IMR-90 (cell line): ENCODE measurements at regions not wholly inside any gene's neighbourhood (a gene's known extent, or its start where the extent isn't known, plus 50 kb on each side); places are given as distances from the start of the nearest gene placed in this dataset.

Experiments used
- CHD1 ChIP-seq: IDR thresholded peaks from 2 replicates; pipeline ENCODE4 v1.6.1; 2012; ENCODE audit warnings: low read depth, low read length, improper control_type of control experiment
- ELK1 ChIP-seq: fragments of 150-350 bp; IDR thresholded peaks from 2 replicates; pipeline ENCODE4 v1.6.1; 2016; ENCODE audit warnings: low read depth, mild to moderate bottlenecking, low read length, moderate library complexity, borderline replicate concordance
- FOS ChIP-seq: fragments of 150-350 bp; IDR thresholded peaks from 2 replicates; pipeline ENCODE4 v1.6.1; 2016; ENCODE audit warnings: low read depth, low read length
- MAZ ChIP-seq: IDR thresholded peaks from 2 replicates; pipeline ENCODE4 v1.6.1; 2012; ENCODE audit warnings: low read depth, mild to moderate bottlenecking, low read length, improper control_type of control experiment, moderate library complexity, borderline replicate concordance
- MXI1 ChIP-seq: IDR thresholded peaks from 2 replicates; pipeline ENCODE4 v1.6.1; 2012; ENCODE audit warnings: low read depth, mild to moderate bottlenecking, low read length, moderate library complexity, borderline replicate concordance
- POLR2A ChIP-seq: IDR thresholded peaks from 2 replicates; pipeline ENCODE4 v1.6.1; 2012; ENCODE audit warnings: mild to moderate bottlenecking, low read depth, low read length
- RAD21 ChIP-seq: IDR thresholded peaks from 2 replicates; pipeline ENCODE4 v1.6.1; 2012; ENCODE audit warnings: low read length, improper control_type of control experiment
- RCOR1 ChIP-seq: IDR thresholded peaks from 2 replicates; pipeline ENCODE4 v1.6.1; 2012; ENCODE audit warnings: mild to moderate bottlenecking, low read length, improper control_type of control experiment; ENCODE audit not compliant: insufficient replicate concordance
- RFX5 ChIP-seq: IDR thresholded peaks from 2 replicates; pipeline ENCODE4 v1.8.0; 2012; ENCODE audit warnings: low read depth, mild to moderate bottlenecking, low read length, moderate library complexity
- SMC3 ChIP-seq: fragments of 150-350 bp; IDR thresholded peaks from 2 replicates; pipeline ENCODE4 v1.6.1; 2016; ENCODE audit warnings: low read depth, mild to moderate bottlenecking, antibody characterized with exemption, low read length, moderate library complexity
- TF ChIP-seq, protein P1 (sequence below): conservative IDR thresholded peaks from 2 replicates; pipeline ENCODE4 v1.5.1; 2012; ENCODE audit warnings: mild to moderate bottlenecking, low read depth, low read length, improper control_type of control experiment
- TF ChIP-seq, protein P2 (sequence below): fragments of 150-350 bp; IDR thresholded peaks from 2 replicates; pipeline ENCODE4 v1.6.1; 2017; ENCODE audit warnings: mild to moderate bottlenecking, antibody characterized with exemption, low read length, low read depth

DNA sequence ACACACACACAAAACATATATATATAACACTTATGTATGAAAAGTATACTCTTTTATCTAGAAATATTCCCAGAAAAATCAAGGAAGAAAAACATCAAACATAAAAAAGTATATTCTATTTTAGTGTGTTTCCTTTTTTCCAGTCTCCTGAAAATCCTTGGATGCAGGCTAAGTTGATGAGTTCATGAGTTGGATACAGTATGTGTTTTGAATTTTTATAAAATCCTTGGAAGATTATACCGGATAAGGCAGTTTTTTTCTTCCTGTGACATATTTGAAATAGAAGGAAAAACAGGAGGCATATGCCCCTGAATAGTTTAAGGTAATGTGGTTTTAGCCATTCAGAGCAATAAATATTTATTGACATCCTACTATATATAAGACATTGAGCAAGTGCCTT, 203.6 kb downstream of the SNX18 start:
- TF ChIP-seq, protein P1, sequence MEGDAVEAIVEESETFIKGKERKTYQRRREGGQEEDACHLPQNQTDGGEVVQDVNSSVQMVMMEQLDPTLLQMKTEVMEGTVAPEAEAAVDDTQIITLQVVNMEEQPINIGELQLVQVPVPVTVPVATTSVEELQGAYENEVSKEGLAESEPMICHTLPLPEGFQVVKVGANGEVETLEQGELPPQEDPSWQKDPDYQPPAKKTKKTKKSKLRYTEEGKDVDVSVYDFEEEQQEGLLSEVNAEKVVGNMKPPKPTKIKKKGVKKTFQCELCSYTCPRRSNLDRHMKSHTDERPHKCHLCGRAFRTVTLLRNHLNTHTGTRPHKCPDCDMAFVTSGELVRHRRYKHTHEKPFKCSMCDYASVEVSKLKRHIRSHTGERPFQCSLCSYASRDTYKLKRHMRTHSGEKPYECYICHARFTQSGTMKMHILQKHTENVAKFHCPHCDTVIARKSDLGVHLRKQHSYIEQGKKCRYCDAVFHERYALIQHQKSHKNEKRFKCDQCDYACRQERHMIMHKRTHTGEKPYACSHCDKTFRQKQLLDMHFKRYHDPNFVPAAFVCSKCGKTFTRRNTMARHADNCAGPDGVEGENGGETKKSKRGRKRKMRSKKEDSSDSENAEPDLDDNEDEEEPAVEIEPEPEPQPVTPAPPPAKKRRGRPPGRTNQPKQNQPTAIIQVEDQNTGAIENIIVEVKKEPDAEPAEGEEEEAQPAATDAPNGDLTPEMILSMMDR, result no peak
- TF ChIP-seq POLR2A (no peak), RAD21 (no peak), FOS (no peak), RFX5 (no peak), MXI1 (no peak), SMC3 (no peak), RCOR1 (no peak), ELK1 (no peak), CHD1 (no peak), MAZ (no peak)
- TF ChIP-seq, protein P2, sequence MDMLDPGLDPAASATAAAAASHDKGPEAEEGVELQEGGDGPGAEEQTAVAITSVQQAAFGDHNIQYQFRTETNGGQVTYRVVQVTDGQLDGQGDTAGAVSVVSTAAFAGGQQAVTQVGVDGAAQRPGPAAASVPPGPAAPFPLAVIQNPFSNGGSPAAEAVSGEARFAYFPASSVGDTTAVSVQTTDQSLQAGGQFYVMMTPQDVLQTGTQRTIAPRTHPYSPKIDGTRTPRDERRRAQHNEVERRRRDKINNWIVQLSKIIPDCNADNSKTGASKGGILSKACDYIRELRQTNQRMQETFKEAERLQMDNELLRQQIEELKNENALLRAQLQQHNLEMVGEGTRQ, result no peak
